HG02623 (cell line): ENCODE measurements at regions not wholly inside any gene's neighbourhood (a gene's known extent, or its start where the extent isn't known, plus 50 kb on each side); places are given as distances from the start of the nearest gene placed in this dataset.
"Not testable (repeated sequence)": the region's sequence is repeated elsewhere in the genome, so short reads cannot be mapped to it uniquely, and the experiment has no call there.

Source experiments
- ATAC-seq: cut with Tn5 transposase; IDR thresholded peaks from one replicate; pipeline ENCODE4 v1.9.1; 2021; ENCODE audit warnings: moderate library complexity; ENCODE audit not compliant: unreplicated experiment

- ATAC-seq, result no peak
These were observed 304.5 kb downstream of the JRKL start for GRCh38 chr11:96694338-96694737.

DNA sequence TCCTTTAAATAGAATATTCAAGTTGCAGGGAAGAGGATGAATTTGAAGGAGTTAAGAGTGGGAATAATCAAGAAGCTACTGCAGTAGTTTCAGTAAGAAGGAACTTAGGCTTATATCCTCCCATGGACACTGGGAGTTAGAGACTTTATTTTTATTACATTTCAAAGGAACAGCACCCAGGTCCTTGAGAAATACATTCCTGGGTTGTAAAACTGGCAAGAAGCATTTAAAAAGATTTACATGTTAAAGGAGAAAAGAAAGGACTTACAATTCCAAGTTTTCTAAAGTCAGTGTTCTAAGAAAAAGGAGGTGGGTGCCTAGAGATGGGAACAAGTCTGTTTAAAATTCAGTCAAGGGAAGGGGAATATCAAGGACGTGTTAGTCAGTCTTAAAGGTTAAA lies 306.9 kb downstream of the JRKL start:
- no peak for ATAC-seq

GRCh38 chr11:96697466-96697865 lies 307.7 kb downstream of the JRKL start:
- no peak for ATAC-seq

DNA sequence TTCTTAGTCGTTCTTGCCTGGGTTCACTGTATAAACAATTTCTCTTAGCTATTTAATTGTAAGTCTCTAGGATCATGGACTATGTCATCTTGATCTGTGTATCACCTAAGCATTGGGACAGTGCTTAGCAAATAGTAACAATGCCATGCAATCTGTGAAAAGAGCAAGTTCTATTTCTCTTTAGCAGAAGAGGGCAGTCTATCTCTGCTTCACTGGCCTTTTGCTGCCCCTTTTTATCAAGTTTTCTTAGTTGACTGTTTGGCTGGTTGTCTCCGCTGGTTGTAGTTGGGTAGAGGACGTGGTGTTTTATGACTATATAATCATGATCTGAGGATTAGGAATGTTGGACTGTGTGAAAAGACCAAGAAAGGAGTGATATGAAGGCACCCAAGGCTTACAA lies 315.0 kb downstream of the JRKL start:
- ATAC-seq, result no peak

GRCh38 chr11:96706761-96707160 lies 316.9 kb downstream of the JRKL start:
- ATAC-seq, result no peak

- ATAC-seq, result no peak
These were observed 317.5 kb downstream of the JRKL start for GRCh38 chr11:96707273-96707672.

DNA sequence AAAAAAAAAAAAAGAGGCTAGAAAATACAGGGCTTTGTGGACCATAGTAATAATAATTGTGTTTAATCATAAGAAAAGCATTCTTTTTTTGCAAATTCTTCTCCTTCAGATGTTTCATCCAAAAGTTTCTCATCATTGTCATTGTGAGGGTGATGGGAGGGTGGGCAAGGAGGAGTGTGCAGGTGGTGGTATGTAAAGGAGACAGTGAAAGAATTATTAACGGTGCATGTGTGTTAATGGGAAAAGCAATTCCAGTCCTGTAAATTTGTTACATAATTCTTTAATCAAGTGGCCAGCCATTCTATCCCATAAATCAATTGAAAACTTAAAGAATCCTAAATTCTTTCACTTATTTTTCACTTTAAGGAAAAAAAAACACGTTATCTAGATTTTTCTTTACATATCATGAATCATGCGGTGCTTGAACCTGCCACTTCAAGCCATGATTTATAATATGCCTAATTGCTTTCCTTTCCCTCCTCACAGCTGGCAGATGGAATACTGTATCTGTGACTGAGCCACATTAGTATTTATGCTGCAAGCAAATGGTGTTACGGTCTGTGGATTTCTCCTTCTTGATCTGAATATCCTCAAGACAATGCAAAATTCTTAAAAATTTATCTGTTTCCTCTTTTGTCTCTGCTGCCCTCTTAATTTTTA lies 318.5 kb downstream of the JRKL start:
- no peak for ATAC-seq

GRCh38 chr11:96713301-96713700 lies 323.5 kb downstream of the JRKL start:
- ATAC-seq, result no peak

DNA sequence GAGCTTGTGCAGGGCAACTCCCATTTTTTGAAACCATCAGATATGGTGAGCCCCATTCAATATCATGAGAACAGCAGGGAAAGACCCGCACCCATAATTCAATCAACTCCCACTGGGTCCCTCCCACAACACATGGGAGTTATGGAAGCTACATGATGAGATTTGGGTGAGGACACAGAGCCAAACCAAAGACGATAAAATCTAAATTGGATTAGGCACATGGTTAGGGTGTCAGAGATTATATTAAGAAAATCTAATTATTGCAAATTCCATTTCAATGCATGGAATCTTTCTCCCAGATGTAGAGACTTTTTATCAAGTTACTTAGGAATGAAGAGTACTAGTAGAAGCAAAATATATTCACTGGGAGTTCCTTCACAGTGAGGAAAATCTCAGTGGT lies 324.9 kb downstream of the JRKL start:
- ATAC-seq, result no peak

DNA sequence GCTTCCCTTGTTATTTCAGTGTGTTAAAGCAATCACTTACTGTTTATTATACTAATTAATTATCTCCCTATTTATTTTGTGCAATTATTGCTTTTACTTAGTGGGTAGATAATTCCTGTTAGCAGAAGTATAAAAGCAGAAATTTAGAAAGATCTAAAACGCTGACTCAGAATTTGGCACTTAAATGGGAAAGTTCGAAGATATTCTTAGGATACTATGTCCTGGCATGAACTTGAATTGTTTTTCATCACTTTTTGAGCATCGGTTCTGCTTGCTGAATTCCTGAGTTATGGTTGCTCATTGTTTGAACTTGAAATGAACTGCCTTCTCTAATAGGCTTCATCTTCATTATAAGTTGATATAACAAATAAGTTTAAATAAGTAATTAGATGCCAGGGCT lies 325.4 kb downstream of the JRKL start:
- ATAC-seq, result no peak

DNA sequence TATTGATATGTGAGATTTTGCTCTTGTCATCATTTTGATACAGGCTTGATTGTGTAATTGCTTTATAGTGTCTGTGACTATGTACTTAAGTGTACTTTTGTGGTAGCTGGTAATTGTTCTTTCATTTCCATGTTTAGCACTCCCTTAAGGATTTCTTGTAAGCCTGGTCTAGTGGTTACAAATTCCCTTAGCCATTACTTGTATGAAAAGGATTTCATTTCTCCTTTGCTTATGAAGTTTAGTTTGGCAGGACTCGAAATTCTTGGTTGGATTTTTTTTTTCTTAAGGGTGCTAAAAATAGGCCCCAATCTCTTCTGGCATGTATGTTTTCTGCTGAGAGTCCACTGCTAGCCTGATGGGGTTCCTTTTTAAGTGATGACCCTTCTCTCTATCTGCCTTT lies 346.8 kb downstream of the JRKL start:
- ATAC-seq, result no peak

GRCh38 chr11:96738311-96738710 lies 348.5 kb downstream of the JRKL start:
- no peak for ATAC-seq

GRCh38 chr11:96741068-96741467 lies 351.3 kb downstream of the JRKL start:
- no peak for ATAC-seq

DNA sequence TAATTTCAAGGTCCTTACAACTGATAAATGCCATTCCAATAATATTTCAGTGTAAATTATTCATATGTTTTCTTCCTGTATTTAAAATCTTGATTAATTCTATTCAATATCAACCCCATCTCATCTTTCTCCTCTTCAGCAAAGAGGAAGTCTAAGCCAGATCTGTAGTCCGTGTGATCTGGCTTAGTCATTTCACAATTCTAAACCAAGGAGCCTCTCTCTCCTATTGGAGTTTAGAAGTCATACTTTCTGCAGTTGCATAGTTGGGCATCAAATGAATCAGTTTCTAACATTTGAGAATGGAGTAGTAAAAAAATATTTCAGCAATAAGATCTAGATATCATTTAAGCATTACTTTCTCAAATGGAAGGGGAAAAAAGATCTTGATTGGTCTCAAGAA lies 354.9 kb downstream of the JRKL start:
- ATAC-seq, result no peak

DNA sequence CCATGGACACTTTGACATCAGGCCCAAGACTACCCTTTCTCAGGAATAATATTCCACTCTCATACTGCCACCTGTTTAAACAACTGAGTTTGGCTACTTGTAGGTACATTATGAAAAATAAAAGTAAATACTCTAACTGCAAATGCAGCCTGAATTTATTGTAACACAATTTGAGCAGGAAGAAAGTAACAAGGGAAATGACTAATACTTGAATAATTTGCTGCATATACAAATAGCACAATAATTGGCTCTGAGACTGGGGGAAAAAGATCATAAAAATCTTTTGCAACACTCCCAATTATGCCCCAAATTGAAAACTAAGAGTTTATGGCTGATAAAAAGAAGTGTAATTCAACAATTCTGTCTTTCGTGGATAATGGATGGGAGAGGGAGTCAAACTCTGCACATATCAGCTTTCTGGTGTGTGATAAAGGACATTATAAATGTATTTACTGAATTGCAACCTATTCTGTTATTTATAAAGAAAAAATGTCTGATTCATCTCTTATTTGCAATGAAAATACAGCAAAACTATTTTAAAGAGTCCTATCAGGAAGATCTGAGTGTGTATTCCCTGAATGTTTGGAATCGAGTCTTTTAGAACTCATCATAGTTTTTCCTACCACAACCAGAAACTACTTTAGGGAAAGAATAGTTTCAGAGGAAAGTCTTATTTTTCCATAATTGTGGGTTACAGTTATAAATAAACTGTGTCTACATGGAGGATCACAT lies 359.0 kb downstream of the JRKL start:
- ATAC-seq, result no peak

DNA sequence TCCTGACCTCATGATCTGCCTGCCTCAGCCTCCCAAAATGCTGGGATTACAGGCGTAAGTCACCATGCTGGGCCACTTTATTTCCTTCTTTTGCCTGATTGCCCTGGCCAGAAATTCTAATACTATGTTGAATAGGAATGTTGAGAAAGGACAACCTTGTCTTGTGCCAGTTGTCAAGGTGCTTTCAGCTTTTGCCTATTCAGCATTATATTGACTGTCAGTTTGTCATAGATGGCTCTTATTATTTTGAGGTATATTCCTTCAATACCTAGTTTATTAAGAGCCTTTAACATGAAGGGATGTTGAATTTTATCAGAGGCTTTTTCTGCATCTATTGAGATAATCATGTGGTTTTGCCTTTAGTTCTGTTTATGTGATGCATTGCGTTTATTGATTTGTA lies 362.0 kb downstream of the JRKL start:
- ATAC-seq, result not testable (repeated sequence)

GRCh38 chr11:96752221-96752620 lies 362.4 kb downstream of the JRKL start:
- ATAC-seq, result no peak

- no peak for ATAC-seq
These were observed 364.2 kb downstream of the JRKL start for GRCh38 chr11:96753997-96754396.

- no peak for ATAC-seq
These were observed 365.4 kb downstream of the JRKL start for GRCh38 chr11:96755209-96755608.

GRCh38 chr11:96755752-96756151 lies 365.9 kb downstream of the JRKL start:
- no peak for ATAC-seq

DNA sequence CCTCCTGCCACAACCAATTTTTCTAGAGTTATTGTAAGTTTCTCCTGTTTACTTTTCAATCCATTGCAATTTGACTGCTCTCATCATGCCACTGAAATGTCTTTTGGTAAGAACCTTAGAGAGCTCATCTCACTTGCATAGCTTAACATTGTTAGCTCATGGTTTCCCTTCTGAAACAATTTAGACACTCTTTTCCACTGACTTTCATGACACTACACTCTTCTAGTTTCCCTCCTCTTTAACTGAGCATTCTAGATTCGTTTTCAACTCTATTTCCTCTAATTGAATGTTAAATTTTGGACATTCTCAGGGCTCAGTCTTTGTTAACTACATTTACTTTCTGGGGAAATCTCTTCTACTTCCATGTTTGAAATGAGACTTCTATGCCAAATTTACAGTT lies 369.1 kb downstream of the JRKL start:
- ATAC-seq, result no peak

- ATAC-seq, result no peak
These were observed 370.5 kb downstream of the JRKL start for GRCh38 chr11:96760306-96760705.

- no peak for ATAC-seq
These were observed 371.0 kb downstream of the JRKL start for GRCh38 chr11:96760815-96761214.
